C4-2B (cell line): ENCODE measurements at regions not wholly inside any gene's neighbourhood (a gene's known extent, or its start where the extent isn't known, plus 50 kb on each side); places are given as distances from the start of the nearest gene placed in this dataset.

ENCODE experiments used
- ZFX ChIP-seq: fragments of 450-650 bp; IDR thresholded peaks from 2 replicates; pipeline ENCODE4 v1.6.1; 2017
- TF ChIP-seq, protein P1 (sequence below): fragments of 450-650 bp; conservative IDR thresholded peaks from 2 replicates; pipeline ENCODE4 v1.5.1; 2017; ENCODE audit warnings: mild to moderate bottlenecking

- TF ChIP-seq, protein P1, sequence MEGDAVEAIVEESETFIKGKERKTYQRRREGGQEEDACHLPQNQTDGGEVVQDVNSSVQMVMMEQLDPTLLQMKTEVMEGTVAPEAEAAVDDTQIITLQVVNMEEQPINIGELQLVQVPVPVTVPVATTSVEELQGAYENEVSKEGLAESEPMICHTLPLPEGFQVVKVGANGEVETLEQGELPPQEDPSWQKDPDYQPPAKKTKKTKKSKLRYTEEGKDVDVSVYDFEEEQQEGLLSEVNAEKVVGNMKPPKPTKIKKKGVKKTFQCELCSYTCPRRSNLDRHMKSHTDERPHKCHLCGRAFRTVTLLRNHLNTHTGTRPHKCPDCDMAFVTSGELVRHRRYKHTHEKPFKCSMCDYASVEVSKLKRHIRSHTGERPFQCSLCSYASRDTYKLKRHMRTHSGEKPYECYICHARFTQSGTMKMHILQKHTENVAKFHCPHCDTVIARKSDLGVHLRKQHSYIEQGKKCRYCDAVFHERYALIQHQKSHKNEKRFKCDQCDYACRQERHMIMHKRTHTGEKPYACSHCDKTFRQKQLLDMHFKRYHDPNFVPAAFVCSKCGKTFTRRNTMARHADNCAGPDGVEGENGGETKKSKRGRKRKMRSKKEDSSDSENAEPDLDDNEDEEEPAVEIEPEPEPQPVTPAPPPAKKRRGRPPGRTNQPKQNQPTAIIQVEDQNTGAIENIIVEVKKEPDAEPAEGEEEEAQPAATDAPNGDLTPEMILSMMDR: no peak
- no peak for TF ChIP-seq ZFX
These were observed 178.0 kb downstream of the ZC3H11B start for GRCh38 chr1:219434923-219435297.
